PC-3 (cell line): ENCODE measurements at regions not wholly inside any gene's neighbourhood (a gene's known extent, or its start where the extent isn't known, plus 50 kb on each side); places are given as distances from the start of the nearest gene placed in this dataset.

Experiments used
- CTCF ChIP-seq: fragments of 300-600 bp; sonication (generic); conservative IDR thresholded peaks from 2 replicates; pipeline ENCODE4 v1.5.1; 2017; ENCODE audit warnings: antibody characterized with exemption, low read depth, mild to moderate bottlenecking, low read length
- EZH2 ChIP-seq: fragments of 300-600 bp; sonication (generic); IDR thresholded peaks from one replicate; pipeline ENCODE4 v1.6.1; 2017; ENCODE audit warnings: antibody characterized with exemption, mild to moderate bottlenecking, low read length; ENCODE audit not compliant: unreplicated experiment
- EZH2phosphoT487 ChIP-seq: fragments of 300-600 bp; sonication (generic); IDR thresholded peaks from 2 replicates; pipeline ENCODE4 v1.6.1; 2018; ENCODE audit warnings: mild to moderate bottlenecking, antibody characterized with exemption, low read length, borderline replicate concordance

DNA sequence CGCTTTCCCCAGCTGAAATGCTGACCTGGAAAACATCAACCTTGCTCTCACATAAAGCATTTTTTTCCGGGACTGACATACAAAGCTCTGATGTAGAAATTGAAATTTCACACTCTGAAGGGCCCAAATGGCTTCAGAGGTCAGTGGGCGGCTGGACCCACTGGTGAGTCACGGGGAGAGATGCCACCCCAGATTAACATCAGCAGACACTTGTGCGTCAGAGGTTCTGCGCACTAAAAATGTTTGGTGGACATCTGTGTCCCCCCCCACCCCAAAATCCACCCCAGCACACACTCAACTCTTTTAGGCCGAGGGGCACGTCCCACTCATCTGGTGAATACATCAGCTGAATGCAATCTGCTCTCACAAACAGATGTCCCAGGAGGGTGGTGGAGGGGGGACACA, 208.9 kb downstream of the ASB1 start:
- TF ChIP-seq EZH2 = no peak
- no peak for TF ChIP-seq CTCF
- no peak for TF ChIP-seq EZH2phosphoT487
